Type B pancreatic cell (in vitro differentiated cells): ENCODE measurements at regions not wholly inside any gene's neighbourhood (a gene's known extent, or its start where the extent isn't known, plus 50 kb on each side); places are given as distances from the start of the nearest gene placed in this dataset.

ENCODE experiments used
- DNase-seq: peaks from one replicate; pipeline ENCODE4 v3.0.0; 2021; ENCODE audit warnings: mixed read lengths; ENCODE audit not compliant: unreplicated experiment; ENCODE audit errors: extremely low spot score
- H3K27ac Mint-ChIP-seq: 2 replicates; pipeline ENCODE4 v1.8.0; 2021; ENCODE audit warnings: mild to moderate bottlenecking, mixed read lengths
- H3K27me3 Mint-ChIP-seq: 2 replicates; pipeline ENCODE4 v1.8.0; 2021; ENCODE audit warnings: mixed read lengths
- H3K36me3 Mint-ChIP-seq: 2 replicates; pipeline ENCODE4 v1.8.0; 2021; ENCODE audit warnings: mixed read lengths
- H3K4me1 Mint-ChIP-seq: one replicate; pipeline ENCODE4 v1.8.0; 2021; ENCODE audit warnings: mixed read lengths; ENCODE audit not compliant: unreplicated experiment
- H3K4me3 Mint-ChIP-seq: 2 replicates; pipeline ENCODE4 v1.8.0; 2021; ENCODE audit warnings: mild to moderate bottlenecking, mixed read lengths
- H3K9me3 Mint-ChIP-seq: 2 replicates; pipeline ENCODE4 v1.8.0; 2021; ENCODE audit warnings: mixed read lengths
- TF ChIP-seq, protein P1 (sequence below): fragments of 200-600 bp; sonication (generic); conservative IDR thresholded peaks from 2 replicates; pipeline ENCODE4 v1.5.0; 2021; ENCODE audit warnings: antibody characterized with exemption, mild to moderate bottlenecking

GRCh38 chr5:39547553-39548154 lies 122.9 kb upstream of the DAB2 start:
- no peaks in the 10 kb centered on the region for H3K9me3 Mint-ChIP-seq
- DNase-seq: no peak
- no peak overlapping the region for H3K27ac Mint-ChIP-seq
- no peaks in the 10 kb centered on the region for H3K27me3 Mint-ChIP-seq
- TF ChIP-seq, protein P1, sequence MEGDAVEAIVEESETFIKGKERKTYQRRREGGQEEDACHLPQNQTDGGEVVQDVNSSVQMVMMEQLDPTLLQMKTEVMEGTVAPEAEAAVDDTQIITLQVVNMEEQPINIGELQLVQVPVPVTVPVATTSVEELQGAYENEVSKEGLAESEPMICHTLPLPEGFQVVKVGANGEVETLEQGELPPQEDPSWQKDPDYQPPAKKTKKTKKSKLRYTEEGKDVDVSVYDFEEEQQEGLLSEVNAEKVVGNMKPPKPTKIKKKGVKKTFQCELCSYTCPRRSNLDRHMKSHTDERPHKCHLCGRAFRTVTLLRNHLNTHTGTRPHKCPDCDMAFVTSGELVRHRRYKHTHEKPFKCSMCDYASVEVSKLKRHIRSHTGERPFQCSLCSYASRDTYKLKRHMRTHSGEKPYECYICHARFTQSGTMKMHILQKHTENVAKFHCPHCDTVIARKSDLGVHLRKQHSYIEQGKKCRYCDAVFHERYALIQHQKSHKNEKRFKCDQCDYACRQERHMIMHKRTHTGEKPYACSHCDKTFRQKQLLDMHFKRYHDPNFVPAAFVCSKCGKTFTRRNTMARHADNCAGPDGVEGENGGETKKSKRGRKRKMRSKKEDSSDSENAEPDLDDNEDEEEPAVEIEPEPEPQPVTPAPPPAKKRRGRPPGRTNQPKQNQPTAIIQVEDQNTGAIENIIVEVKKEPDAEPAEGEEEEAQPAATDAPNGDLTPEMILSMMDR: peak; percentile 87
- peaks cover 21% of the 10 kb centered on the region for H3K4me1 Mint-ChIP-seq
- no peak overlapping the region for H3K4me3 Mint-ChIP-seq
- H3K36me3 Mint-ChIP-seq: no peaks in the 10 kb centered on the region

GRCh38 chr5:39544941-39545340 lies 120.2 kb upstream of the DAB2 start:
- no peak for DNase-seq
- no peak overlapping the region for H3K27ac Mint-ChIP-seq
- H3K4me1 Mint-ChIP-seq: peaks cover 21% of the 10 kb centered on the region
- H3K27me3 Mint-ChIP-seq: no peaks in the 10 kb centered on the region
- TF ChIP-seq, protein P1: no peak
- no peaks in the 10 kb centered on the region for H3K9me3 Mint-ChIP-seq
- H3K4me3 Mint-ChIP-seq: no peak overlapping the region
- no peaks in the 10 kb centered on the region for H3K36me3 Mint-ChIP-seq

- no peak overlapping the region for H3K4me3 Mint-ChIP-seq
- peaks cover 15% of the 10 kb centered on the region for H3K4me1 Mint-ChIP-seq
- peaks cover 4% of the 10 kb centered on the region for H3K9me3 Mint-ChIP-seq
- DNase-seq: no peak
- H3K36me3 Mint-ChIP-seq: no peaks in the 10 kb centered on the region
- no peak overlapping the region for H3K27ac Mint-ChIP-seq
- TF ChIP-seq, protein P1: no peak
- no peaks in the 10 kb centered on the region for H3K27me3 Mint-ChIP-seq
These were observed 118.6 kb upstream of the DAB2 start for GRCh38 chr5:39543335-39543734.

- Mint-ChIP-seq H3K9me3 (peaks cover 4% of the 10 kb centered on the region), H3K27me3 (no peaks in the 10 kb centered on the region), H3K4me1 (peaks cover 18% of the 10 kb centered on the region), H3K4me3 (no peak overlapping the region), H3K27ac (no peak overlapping the region), H3K36me3 (no peaks in the 10 kb centered on the region)
- no peak for DNase-seq
- TF ChIP-seq, protein P1: no peak
These were observed 117.9 kb upstream of the DAB2 start for GRCh38 chr5:39542511-39543285.

- H3K36me3 Mint-ChIP-seq: no peaks in the 10 kb centered on the region
- H3K27me3 Mint-ChIP-seq: no peaks in the 10 kb centered on the region
- peaks cover 15% of the 10 kb centered on the region for H3K4me1 Mint-ChIP-seq
- TF ChIP-seq, protein P1: no peak
- H3K27ac Mint-ChIP-seq: no peak overlapping the region
- peaks cover 4% of the 10 kb centered on the region for H3K9me3 Mint-ChIP-seq
- no peak for DNase-seq
- H3K4me3 Mint-ChIP-seq: no peak overlapping the region
These were observed 117.1 kb upstream of the DAB2 start for GRCh38 chr5:39541920-39542319.
